ENCODE measurements at regions not wholly inside any gene's neighbourhood (a gene's known extent, or its start where the extent isn't known, plus 50 kb on each side); places are given as distances from the start of the nearest gene placed in this dataset.

- DNase-seq (ENCODE audit: low read depth): no peak
Observed at GRCh38 chr14:39873791-39874190, 441.6 kb upstream of the FBXO33 start.

GRCh38 chr14:39868949-39869348 is 436.7 kb upstream of the FBXO33 start:
- no peak for DNase-seq (ENCODE audit: low read depth)

- DNase-seq (ENCODE audit: low read depth): no peak
Observed at GRCh38 chr14:39868251-39868650, 436.0 kb upstream of the FBXO33 start.

GRCh38 chr14:39863441-39863840 is 431.2 kb upstream of the FBXO33 start:
- no peak for DNase-seq (ENCODE audit: low read depth)

- DNase-seq (ENCODE audit: low read depth): no peak
Observed at GRCh38 chr14:39861696-39862095, 429.5 kb upstream of the FBXO33 start.

GRCh38 chr14:39861229-39861600 is 429.0 kb upstream of the FBXO33 start:
- no peak for DNase-seq (ENCODE audit: low read depth)

- no peak for DNase-seq (ENCODE audit: low read depth)
Observed at GRCh38 chr14:39860596-39861228, 428.5 kb upstream of the FBXO33 start.

GRCh38 chr14:39859314-39859713 is 427.1 kb upstream of the FBXO33 start:
- no peak for DNase-seq (ENCODE audit: low read depth)

- no peak for DNase-seq (ENCODE audit: low read depth)
Observed at GRCh38 chr14:39857376-39858055, 425.3 kb upstream of the FBXO33 start.

- no peak for DNase-seq (ENCODE audit: low read depth)
Observed at GRCh38 chr14:39853441-39853840, 421.2 kb upstream of the FBXO33 start.

GRCh38 chr14:39851202-39851601 is 419.0 kb upstream of the FBXO33 start:
- no peak for DNase-seq (ENCODE audit: low read depth)

GRCh38 chr14:39847852-39848251 is 415.6 kb upstream of the FBXO33 start:
- DNase-seq (ENCODE audit: low read depth): no peak

GRCh38 chr14:39847194-39847593 is 415.0 kb upstream of the FBXO33 start:
- no peak for DNase-seq (ENCODE audit: low read depth)

- DNase-seq (ENCODE audit: low read depth): no peak
Observed at GRCh38 chr14:39843881-39844280, 411.6 kb upstream of the FBXO33 start.

- DNase-seq (ENCODE audit: low read depth): no peak
Observed at GRCh38 chr14:39841088-39841487, 408.9 kb upstream of the FBXO33 start.

- DNase-seq (ENCODE audit: low read depth): no peak
Observed at GRCh38 chr14:39827901-39828655, 395.8 kb upstream of the FBXO33 start.

GRCh38 chr14:39812532-39813320 is 380.5 kb upstream of the FBXO33 start:
- no peak for DNase-seq (ENCODE audit: low read depth)

- DNase-seq (ENCODE audit: low read depth): no peak
Observed at GRCh38 chr14:39807271-39807670, 375.0 kb upstream of the FBXO33 start.

- DNase-seq (ENCODE audit: low read depth): no peak
Observed at GRCh38 chr14:39784461-39784860, 352.2 kb upstream of the FBXO33 start.

- DNase-seq (ENCODE audit: low read depth): no peak
Observed at GRCh38 chr14:39781466-39781865, 349.2 kb upstream of the FBXO33 start.

- DNase-seq (ENCODE audit: low read depth): no peak
Observed at GRCh38 chr14:39773387-39774126, 341.3 kb upstream of the FBXO33 start.

- no peak for DNase-seq (ENCODE audit: low read depth)
Observed at GRCh38 chr14:39772627-39773026, 340.4 kb upstream of the FBXO33 start.
